ENCODE measurements at regions not wholly inside any gene's neighbourhood (a gene's known extent, or its start where the extent isn't known, plus 50 kb on each side); places are given as distances from the start of the nearest gene placed in this dataset.

DNA sequence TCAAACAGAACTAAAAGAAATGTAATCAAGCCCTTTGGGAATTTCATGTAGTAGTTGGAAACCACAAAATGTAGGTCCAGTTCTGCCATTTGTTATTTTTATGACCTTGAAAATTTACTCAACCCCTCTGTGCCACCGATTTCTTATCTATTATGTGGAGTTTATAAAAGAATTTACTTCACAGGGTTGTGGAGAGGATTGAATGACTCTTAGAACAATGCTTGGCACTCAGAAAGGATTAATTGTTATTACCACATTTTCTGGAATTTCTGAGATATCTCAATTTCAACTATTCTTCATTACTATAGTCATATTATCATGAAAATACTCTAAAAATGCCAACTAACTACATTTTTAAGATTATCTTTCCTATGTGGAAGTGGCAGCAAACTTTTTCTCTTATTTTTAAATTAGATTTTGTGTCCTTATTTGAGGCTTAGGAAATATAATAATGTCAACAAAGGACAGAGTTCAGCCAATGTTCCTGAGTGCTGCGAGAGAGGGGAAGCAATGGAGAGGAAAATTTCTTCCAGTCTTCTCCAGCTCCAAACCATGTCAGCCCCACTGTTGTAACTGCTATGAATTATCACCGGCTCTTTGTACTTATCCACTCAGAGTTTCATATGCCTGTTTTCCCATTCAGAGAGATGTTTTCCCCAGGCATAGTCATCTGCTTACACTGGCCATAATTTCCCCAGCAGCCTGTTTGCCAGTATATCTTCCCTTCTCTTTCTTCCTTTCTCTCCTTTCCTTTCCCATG is 525.6 kb downstream of the SPATA31D1 start:
- no peak for DNase-seq

GRCh38 chr9:82518868-82519267 is 530.3 kb downstream of the SPATA31D1 start:
- no peak for DNase-seq

- DNase-seq = no peak
Observed at GRCh38 chr9:82519332-82519731, 530.8 kb downstream of the SPATA31D1 start.

- DNase-seq = no peak
Observed at GRCh38 chr9:82524407-82524806, 535.8 kb downstream of the SPATA31D1 start.

GRCh38 chr9:82526577-82526976 is 536.4 kb downstream of the RASEF start:
- DNase-seq = no peak

DNA sequence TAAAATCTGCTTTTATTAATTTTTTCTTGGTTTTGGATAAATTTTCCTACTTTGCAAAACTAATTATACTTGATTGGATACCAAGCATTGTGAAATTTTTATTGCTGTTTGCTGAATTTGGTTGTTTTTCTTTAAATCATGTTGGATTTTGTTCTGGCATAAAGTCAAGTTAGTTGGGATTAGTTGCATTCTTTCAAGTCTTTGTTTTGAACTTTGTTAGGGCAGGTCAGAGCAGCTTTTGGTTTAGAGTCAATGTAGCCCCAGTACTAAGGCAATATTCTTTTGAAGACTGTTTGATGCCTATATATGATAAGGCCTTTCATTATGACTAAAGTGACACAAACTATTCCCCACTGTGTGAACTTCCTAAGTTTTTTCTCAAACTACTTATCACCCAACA is 531.1 kb downstream of the RASEF start:
- no peak for DNase-seq

DNA sequence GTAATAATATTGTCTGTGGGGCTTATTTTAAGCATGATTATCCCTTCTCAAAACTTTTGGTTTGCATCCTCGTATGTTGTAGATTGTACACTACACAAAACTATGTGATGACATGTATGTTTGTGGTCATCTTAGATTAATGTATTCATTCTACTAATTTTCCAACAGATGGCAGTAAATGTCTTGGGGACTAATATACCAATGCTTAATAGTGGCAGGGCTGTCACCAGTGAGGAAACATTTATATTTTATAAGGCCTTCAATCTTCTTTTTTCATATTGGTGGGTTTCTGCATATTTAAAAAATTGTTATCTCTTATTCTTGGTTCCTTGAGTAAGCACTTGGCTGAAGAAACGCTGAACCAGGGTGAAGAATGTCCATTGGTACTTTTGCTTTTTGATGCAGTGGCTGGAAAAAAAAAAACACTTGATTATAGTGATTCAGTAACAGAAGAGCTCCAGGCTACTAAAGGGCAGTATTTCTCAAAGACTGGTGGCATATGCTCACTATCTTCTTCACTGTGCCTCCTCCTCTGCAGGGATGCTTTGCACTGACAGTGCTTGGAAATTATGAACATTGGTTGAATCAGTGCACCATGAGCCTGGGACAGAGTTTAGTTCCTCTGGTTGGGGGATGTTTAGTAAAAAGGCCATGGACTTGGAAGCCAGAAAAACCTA is 530.3 kb downstream of the RASEF start:
- DNase-seq = no peak

GRCh38 chr9:82535432-82535998 is 527.4 kb downstream of the RASEF start:
- no peak for DNase-seq

- DNase-seq = no peak
Observed at GRCh38 chr9:82538634-82539033, 524.3 kb downstream of the RASEF start.

DNA sequence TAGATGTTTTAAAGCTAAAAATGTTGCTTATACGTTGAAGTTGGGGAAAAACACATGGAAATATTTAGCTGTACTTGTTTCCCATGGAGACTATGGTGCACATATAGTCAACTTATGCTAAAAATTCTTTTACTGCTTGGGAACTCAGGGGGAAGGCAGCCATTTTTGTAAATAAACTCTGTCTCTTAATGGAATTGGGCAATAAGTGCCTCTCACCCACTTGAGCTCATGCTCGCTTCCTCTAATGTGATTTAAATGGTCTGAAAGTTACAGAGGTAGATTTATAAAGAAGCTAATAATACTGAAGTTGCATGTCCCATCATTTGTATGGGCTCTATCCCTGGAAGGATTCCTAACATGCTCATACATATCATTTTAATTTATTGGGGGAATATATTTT is 523.8 kb downstream of the RASEF start:
- DNase-seq = no peak

DNA sequence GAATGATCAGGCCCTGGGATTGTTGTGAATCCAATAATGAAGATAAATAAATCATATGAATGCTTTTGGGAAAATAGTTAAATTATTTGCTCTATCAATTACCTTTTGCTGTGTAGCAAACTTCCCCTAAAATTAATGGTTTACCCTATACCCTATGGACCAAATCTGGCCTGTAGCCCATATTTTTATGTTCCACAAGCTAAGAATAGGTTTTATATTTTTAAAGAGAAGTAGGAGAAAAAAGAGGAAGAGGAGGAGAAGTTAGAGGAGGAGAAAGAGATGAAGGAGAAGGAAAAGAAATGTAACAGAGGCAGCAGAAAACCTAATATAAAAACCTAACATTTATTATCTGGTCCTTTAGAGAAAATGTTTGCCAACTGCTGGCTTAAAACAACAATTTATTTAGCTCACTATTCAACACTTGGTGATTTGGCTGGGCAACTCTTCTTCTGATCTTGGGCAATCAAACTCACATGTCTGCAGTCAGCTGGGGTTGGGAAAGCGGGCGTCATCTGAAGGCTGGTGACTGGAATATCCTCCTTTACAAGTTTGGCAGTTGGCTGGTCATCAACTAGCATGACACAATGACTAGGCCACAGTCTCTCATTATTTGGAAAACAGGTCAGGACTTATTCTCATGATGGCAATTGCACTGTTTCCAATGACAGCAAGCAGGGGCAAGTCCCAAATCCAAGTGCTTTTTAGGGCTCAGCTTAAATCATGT is 522.9 kb downstream of the RASEF start:
- DNase-seq = no peak

GRCh38 chr9:82543726-82544125 is 519.2 kb downstream of the RASEF start:
- no peak for DNase-seq

DNA sequence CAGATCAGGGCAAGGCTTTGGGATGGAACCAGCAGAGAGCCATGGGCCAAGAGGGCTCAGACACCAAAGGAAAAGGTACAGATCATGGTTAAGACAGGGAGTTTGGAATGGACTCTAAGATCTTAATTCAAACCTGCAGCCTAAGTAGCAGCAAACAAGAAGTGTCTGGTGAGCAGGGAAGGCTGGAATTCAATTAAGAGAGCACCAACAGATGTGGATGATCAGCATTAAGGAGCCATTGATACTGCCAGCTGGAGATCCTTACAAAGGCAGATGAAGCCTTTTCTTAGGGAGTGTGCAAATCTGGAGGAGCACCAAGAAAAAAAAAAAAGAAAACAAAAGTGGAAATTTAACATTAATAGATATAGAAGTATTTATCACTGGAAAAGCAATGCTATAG is 516.8 kb downstream of the RASEF start:
- no peak for DNase-seq

- DNase-seq = no peak
Observed at GRCh38 chr9:82547995-82548394, 514.9 kb downstream of the RASEF start.

- DNase-seq = no peak
Observed at GRCh38 chr9:82549174-82549821, 513.6 kb downstream of the RASEF start.

DNA sequence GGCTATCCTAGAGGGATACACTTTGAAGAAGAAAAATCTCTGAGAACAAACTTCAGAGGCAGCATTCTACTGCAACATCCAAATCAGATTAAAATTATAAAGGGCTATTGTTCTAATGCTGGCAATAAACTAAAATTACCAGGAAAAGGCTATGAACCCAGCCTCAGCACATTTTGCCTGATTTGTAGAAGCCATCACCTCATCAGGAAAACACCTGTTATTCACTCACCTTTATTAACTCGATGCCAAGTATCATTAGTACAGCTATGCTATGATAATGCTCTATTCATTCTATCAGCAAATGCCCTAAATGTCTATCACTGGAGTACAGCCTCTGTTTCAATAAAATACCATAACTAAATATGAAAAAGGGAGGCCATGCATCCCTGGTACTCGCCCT is 510.2 kb downstream of the RASEF start:
- no peak for DNase-seq

DNA sequence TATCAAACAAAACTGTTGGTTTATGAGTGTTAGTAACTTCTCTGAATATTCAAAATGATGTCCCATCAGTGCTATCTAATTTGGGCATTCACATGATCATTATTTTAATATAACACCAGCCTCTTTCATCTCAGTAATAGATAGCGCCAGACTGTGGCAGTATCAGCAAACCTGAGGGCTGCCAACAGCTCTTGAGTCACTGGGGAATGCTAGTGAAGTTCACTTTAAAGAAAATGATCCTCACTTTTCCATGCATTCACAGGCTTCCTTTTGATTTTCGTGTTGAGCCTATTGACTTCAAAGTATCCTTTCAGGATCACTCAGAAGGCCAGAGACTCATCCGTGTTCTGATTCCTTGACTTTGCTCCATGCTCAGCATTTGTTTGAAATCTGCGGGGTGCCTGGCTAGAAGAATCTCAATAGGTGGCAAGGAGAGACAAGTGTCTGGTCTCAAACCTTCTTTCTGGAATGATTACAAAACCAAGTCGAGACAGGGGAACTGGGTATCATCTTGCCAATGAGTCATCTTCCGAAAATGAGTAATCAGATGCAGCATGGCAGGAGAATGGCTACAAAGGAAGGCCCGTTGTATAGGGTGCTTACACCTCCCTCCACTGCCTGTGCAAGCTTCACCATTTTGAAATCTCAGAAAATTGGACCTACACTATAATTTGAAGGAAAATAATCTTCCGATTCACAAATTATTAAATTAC is 509.1 kb downstream of the RASEF start:
- no peak for DNase-seq

- no peak for DNase-seq
Observed at GRCh38 chr9:82554381-82554780, 508.6 kb downstream of the RASEF start.

- no peak for DNase-seq
Observed at GRCh38 chr9:82555031-82555430, 507.9 kb downstream of the RASEF start.

- DNase-seq = no peak
Observed at GRCh38 chr9:82555431-82556051, 507.4 kb downstream of the RASEF start.

- DNase-seq = no peak
Observed at GRCh38 chr9:82558346-82558745, 504.6 kb downstream of the RASEF start.

Data from CD4-positive, alpha-beta T cell treated with Interferon gamma for 1 hour (primary cell).